ENCODE measurements at regions not wholly inside any gene's neighbourhood (a gene's known extent, or its start where the extent isn't known, plus 50 kb on each side); places are given as distances from the start of the nearest gene placed in this dataset.
A peak's percentile ranks its signal among the peaks of the same experiment; 100 is the strongest.
"Not testable (repeated sequence)": the region's sequence is repeated elsewhere in the genome, so short reads cannot be mapped to it uniquely, and the experiment has no call there.

DNA sequence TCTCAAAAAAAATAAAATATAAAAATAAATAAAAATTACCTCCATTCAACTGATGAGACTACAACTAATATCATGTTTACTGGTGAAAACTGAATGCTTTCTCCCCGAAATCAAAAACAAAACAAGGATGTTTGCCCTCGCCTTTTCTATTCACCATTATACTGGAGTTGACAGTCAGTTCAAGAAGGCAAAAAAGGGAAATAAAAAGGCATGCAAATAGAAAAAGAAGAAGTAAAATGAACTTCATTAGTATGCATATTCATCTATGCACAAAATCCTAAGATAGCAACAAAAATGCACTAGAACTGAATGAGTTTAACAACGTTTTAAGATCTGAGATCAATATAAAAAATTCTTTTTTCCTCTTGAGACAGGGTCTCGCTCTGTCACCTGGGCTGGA, 72.7 kb upstream of the FAM174B start:
- no peak for DNase-seq (ENCODE audit: low spot score)
- TF ChIP-seq, protein P1, sequence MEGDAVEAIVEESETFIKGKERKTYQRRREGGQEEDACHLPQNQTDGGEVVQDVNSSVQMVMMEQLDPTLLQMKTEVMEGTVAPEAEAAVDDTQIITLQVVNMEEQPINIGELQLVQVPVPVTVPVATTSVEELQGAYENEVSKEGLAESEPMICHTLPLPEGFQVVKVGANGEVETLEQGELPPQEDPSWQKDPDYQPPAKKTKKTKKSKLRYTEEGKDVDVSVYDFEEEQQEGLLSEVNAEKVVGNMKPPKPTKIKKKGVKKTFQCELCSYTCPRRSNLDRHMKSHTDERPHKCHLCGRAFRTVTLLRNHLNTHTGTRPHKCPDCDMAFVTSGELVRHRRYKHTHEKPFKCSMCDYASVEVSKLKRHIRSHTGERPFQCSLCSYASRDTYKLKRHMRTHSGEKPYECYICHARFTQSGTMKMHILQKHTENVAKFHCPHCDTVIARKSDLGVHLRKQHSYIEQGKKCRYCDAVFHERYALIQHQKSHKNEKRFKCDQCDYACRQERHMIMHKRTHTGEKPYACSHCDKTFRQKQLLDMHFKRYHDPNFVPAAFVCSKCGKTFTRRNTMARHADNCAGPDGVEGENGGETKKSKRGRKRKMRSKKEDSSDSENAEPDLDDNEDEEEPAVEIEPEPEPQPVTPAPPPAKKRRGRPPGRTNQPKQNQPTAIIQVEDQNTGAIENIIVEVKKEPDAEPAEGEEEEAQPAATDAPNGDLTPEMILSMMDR (IDR thresholded peaks at IDR 0.05; ENCODE audit: extremely low read depth, insufficient read depth, missing control alignments): no peak
- in situ Hi-C loops (cut with MboI; ENCODE audit: low pct_unique_long_range_greater_than_20kb, low sequenced_read_pairs, unreplicated experiment): no loop called here

DNA sequence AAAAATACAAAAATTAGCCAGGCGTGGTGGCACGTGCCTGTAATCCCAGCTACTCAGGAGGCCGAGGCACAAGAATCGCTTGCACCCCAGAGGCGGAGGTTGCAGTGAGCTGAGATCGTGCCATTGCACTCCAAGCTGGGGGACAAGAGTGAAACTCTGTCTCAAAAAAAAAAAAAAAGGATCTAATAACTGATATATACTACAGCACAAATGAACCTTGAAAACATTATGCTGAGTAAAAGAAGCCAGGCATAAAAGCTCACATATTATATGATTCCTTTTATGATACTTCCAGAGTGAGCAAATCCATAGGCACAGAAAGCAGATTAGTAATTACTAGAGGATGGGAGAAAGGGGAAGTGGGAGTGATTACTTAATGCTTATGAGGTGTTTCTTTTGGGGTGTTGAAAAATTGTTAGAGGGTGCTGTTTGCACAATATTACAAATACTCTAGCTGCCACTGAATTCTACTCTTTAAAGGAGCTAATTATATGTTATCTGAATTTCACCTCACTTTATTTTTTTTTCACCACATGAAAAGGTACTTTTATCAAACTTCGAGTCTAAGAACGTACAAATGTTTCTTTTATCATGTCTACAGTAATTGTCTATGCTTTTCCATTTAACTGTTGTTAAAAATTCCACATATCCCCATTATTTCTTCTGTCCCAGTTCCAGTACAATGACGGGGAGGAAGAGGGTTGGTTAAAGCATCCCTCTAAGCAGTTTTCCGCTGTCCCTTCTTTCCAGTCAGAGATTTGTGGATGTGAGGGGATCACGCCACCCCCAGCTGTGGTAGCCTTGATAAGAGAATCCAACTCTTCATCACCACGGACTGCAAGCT, 77.7 kb upstream of the FAM174B start:
- in situ Hi-C loops (cut with MboI; ENCODE audit: low pct_unique_long_range_greater_than_20kb, low sequenced_read_pairs, unreplicated experiment): no loop called here
- peak; percentile 44 for DNase-seq (ENCODE audit: low spot score)
- TF ChIP-seq, protein P1 (IDR thresholded peaks at IDR 0.05; ENCODE audit: extremely low read depth, insufficient read depth, missing control alignments): no peak

DNA sequence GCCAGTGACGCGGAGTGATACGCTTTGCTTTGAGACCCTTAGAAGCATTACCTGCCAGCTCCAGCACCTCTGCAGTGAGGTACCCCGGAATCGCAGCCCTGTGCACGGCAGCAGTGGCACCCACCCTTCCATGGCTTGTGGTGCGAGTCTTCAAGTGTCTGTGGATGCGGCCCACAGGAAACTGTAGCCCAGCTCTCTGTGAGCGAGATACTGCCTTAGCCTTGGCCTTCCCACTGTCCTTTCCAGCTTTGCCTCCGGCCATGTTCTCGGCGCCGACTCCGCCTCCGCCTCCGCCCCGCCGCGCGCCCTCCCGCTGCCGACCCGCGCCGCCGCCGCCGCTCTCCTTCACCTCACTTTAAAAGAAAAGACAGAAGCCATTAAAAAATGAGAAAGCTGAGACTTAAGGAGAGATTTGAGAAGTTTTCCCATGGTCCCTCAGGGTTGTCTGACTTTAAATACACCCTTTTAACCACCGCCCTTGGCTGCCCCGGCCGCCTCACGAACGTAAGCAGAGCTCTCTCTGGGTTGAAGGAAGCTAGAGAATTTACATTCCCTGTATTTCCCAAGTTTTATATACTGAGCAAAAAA, 78.5 kb upstream of the FAM174B start:
- TF ChIP-seq, protein P1 (IDR thresholded peaks at IDR 0.05; ENCODE audit: extremely low read depth, insufficient read depth, missing control alignments): no peak
- no peak for DNase-seq (ENCODE audit: low spot score)
- in situ Hi-C loops (cut with MboI; ENCODE audit: low pct_unique_long_range_greater_than_20kb, low sequenced_read_pairs, unreplicated experiment): no loop called here

DNA sequence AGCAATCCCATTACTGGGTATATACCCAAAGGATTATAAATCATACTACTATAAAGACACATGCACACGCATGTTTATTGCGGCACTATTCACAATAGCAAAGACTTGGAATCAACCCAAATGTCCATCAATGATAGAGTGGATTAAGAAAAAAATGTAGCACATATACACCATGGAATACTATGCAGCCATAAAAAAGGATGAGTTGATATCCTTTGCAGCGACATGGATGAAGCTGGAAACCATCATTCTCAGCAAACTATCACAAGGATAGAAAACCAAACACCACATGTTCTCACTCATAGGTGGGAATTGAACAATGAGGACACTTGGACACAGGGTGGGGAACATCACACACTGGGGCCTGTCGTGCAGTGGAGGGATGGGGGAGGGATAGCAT, 83.7 kb upstream of the FAM174B start:
- DNase-seq (ENCODE audit: low spot score); in situ Hi-C loops (cut with MboI; ENCODE audit: low pct_unique_long_range_greater_than_20kb, low sequenced_read_pairs, unreplicated experiment): not testable (repeated sequence)

DNA sequence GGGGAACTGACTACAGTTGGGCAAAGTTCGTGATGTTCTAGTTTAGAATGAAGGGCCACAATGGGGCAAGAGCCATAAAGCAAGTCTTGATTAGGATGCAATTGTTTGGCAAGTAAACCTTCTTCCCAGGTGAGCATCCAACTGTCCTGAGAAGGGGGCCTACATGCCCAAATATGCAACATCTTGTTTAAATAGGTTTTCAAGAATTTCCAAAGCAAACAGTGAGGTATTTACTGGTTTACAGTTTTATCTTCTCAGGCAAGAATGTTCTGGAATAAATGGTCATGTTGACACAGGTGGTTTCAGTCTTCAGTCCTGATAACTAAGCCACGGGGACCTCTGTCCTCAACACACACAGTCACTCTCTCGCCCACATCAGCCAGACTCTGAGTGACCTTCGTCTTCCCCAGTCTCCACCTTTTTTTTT, 90.3 kb upstream of the FAM174B start:
- DNase-seq (ENCODE audit: low spot score): no peak
- TF ChIP-seq, protein P1 (IDR thresholded peaks at IDR 0.05; ENCODE audit: extremely low read depth, insufficient read depth, missing control alignments): no peak
- in situ Hi-C loops (cut with MboI; ENCODE audit: low pct_unique_long_range_greater_than_20kb, low sequenced_read_pairs, unreplicated experiment): no loop called here

DNA sequence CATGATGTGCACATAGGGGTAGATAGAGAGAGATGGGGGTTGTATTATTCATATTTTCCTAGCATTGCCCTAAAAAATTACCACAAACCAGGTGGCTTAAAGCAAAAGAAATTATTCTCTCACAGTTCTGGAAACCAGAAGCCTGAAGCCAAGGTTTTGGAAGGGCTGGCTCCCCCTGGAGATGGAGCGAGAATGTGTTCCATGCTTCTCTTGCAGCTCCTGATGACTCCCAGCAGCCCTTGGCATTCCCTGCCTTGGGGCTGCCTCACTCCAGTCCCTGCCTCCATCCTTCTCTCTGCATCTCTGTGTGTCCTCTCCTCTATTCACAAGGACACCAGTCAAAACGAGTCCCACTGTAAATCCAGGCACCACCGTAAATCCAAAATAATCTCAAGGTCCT, 91.5 kb upstream of the FAM174B start:
- in situ Hi-C loops (cut with MboI; ENCODE audit: low pct_unique_long_range_greater_than_20kb, low sequenced_read_pairs, unreplicated experiment): no loop called here
- no peak for DNase-seq (ENCODE audit: low spot score)
- TF ChIP-seq, protein P1 (IDR thresholded peaks at IDR 0.05; ENCODE audit: extremely low read depth, insufficient read depth, missing control alignments): no peak

DNA sequence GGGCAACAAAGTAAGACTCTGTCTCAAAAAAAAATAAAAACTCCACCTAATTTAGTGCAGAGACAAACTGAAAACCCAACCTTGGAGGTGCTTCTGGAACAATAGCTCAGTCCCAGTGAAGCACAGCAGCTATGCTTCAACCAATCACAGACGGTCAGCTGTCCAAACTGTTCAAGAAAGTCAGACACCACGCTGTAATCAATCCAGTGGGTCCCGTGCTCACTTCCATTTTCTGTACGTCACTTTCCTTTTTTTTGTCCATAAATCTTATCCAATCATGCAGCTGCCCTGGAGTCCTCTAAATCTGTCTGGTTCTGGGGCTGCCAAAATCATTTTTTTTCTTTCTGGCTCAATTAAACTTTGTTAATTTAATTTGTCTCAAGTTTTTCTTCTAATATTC, 93.6 kb upstream of the FAM174B start:
- in situ Hi-C loops (cut with MboI; ENCODE audit: low pct_unique_long_range_greater_than_20kb, low sequenced_read_pairs, unreplicated experiment): no loop called here
- TF ChIP-seq, protein P1 (IDR thresholded peaks at IDR 0.05; ENCODE audit: extremely low read depth, insufficient read depth, missing control alignments): no peak
- DNase-seq (ENCODE audit: low spot score): no peak
